Thyroid gland (tissue), 4 donors: ENCODE measurements at regions not wholly inside any gene's neighbourhood (a gene's known extent, or its start where the extent isn't known, plus 50 kb on each side); places are given as distances from the start of the nearest gene placed in this dataset.

Source experiments
- POLR2A ChIP-seq, 2 donors: fragments of 450-650 bp; IDR thresholded peaks; one replicate each; pipeline ENCODE4 v1.6.1; 2017; ENCODE audit warnings: antibody characterized with exemption in 2 of 2, mild to moderate bottlenecking in 2 of 2, moderate library complexity in 1 of 2
- TF ChIP-seq, protein P1 (sequence below), 6 experiments: fragments of 200-600 bp in 3 of 6; fragments of 450-650 bp in 3 of 6; sonication (generic) in 3 of 6; IDR thresholded peaks; one replicate each; pipeline ENCODE4 v1.5.1; 2016 to 2019; ENCODE audit warnings: antibody characterized with exemption in 6 of 6, mild to moderate bottlenecking in 2 of 6, inconsistent platforms in 1 of 6, moderate library complexity in 1 of 6

DNA sequence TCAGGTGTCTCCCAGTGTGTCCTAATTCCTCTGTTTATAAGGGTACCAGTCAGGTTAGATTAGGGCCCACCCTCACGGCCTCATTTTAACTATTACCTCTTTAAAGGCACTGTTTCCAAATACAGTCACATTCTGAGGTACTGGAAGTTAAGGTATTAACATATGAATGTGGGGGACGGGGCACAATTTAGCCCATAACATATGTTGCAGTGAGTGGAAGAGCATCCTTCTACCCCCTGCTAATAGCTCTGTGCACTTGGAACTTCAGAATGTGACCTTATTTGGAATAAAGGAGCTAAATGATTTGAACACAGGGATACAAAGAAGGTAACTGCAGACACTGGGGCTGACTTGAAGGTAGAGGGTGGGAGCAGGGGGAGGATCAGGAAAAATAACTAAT, 67.3 kb upstream of the ADGRL2 start:
- TF ChIP-seq, protein P1, sequence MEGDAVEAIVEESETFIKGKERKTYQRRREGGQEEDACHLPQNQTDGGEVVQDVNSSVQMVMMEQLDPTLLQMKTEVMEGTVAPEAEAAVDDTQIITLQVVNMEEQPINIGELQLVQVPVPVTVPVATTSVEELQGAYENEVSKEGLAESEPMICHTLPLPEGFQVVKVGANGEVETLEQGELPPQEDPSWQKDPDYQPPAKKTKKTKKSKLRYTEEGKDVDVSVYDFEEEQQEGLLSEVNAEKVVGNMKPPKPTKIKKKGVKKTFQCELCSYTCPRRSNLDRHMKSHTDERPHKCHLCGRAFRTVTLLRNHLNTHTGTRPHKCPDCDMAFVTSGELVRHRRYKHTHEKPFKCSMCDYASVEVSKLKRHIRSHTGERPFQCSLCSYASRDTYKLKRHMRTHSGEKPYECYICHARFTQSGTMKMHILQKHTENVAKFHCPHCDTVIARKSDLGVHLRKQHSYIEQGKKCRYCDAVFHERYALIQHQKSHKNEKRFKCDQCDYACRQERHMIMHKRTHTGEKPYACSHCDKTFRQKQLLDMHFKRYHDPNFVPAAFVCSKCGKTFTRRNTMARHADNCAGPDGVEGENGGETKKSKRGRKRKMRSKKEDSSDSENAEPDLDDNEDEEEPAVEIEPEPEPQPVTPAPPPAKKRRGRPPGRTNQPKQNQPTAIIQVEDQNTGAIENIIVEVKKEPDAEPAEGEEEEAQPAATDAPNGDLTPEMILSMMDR (IDR thresholded peaks at IDR 0.05) = no peak
- TF ChIP-seq POLR2A (IDR thresholded peaks at IDR 0.05) = no peak
